Kidney glomerular epithelial cell (primary cell): ENCODE measurements at regions not wholly inside any gene's neighbourhood (a gene's known extent, or its start where the extent isn't known, plus 50 kb on each side); places are given as distances from the start of the nearest gene placed in this dataset.

Source experiments
- DNase-seq: peaks from one replicate; lab custom pipeline; 2025; lab: John Stamatoyannopoulos, UW

DNA sequence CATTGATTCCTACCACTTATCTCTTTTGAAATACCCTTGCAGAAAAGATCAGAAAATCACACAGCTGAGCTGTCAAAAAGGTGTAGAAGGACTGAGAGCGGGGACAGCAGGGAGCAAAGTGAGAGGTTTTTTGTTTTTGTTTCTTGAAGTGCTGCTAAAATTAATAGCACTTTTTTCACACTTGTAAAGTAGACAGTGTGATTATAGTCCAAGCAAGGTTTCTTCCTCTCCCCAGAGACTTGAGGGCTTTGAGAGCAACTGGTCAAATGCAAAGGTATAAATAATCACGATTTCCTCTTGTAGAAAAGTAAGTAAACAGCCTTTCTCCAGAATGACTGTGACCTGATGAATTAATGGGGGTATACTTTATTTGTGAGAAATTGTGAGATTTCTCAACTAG, 326.9 kb downstream of the ZNF608 start:
- no peak for DNase-seq

GRCh38 chr5:124418390-124418789, 328.0 kb downstream of the ZNF608 start:
- no peak for DNase-seq

GRCh38 chr5:124417196-124417595, 329.2 kb downstream of the ZNF608 start:
- DNase-seq, result no peak

- DNase-seq, result no peak
Observed at GRCh38 chr5:124416627-124417026, 329.8 kb downstream of the ZNF608 start.

DNA sequence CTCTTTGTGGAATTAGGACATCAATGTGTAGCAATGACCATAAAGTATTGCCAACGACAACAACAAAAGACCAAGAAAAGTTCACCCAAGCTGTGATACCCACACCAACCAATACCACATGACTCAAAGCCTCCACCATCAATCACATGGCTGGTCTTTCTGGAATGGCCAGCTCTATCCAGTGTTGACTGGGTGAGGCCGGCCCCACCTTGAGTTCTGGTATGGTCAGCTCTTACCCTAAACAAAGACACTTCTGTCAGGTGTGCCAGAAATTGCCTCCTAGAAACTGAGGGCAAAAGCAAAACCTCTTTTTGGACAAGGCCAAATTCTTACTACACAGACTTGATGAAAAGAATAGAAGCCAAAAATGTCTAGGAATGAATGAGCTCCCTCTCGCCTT, 331.5 kb downstream of the ZNF608 start:
- no peak for DNase-seq

GRCh38 chr5:124410539-124411488, 335.6 kb downstream of the ZNF608 start:
- DNase-seq, result no peak

- DNase-seq, result peak; percentile 74
Observed at GRCh38 chr5:124408738-124409453, 337.5 kb downstream of the ZNF608 start.

DNA sequence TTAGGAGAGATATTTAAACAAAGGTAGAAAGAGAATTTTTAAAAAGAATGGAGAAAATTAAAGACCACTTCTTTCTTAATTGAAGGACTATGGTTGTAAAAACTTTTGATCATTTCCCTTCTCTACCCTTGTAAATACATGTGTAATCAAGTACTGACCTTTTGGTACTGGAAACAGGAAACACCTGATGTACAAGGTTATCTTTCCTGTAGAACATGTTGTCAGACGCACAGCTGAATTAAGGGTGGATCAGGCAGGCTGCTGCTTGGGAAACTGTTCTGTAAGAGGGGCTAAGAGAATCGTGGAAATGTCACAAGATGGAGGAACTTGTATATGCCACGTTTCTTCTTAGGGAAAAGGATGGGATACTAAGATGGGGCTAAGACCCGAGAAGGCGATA, 341.6 kb downstream of the ZNF608 start:
- DNase-seq, result no peak

DNA sequence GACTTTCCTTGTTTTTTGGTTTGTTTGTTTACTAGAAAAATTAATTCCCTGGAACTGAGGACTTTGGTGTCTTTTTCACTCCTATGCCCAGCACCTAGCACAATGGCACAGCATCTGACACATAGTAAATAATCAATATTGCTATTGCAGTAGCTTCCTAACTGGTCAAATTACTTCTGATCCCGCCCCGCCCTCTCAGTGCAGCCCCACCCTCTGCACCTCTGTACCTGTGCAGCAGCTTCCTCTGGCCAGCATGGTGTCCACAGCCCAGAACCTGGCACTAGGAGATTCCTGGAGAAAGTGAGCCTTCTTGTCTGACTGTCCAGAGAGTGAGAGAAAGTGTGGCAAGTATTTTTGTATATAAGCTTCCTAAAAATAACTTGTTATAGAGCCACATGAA, 343.2 kb downstream of the ZNF608 start:
- no peak for DNase-seq

DNA sequence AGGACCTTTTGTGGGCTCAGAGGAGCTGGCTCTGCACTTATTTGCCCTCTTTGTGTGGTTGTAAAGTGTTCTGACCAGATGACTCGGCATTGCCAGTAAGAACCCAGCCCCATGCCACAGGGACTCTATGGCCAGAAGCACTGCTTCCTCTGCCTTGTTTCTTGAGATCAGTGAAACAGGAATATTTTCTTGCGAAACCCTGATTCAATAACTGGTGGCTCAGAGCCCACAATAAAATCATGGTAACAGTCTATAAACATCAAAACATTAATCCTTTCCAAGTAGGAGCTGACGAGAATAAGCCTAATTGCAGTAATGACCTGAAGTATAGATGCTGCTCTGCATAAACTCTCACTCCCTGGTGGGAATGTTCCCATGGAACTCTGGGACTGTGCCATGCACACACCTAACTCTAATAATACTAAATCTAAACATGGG, 344.3 kb downstream of the ZNF608 start:
- peak; percentile 1 for DNase-seq

- no peak for DNase-seq
Observed at GRCh38 chr5:124401476-124402143, 344.8 kb downstream of the ZNF608 start.

- no peak for DNase-seq
Observed at GRCh38 chr5:124399426-124399961, 346.9 kb downstream of the ZNF608 start.

DNA sequence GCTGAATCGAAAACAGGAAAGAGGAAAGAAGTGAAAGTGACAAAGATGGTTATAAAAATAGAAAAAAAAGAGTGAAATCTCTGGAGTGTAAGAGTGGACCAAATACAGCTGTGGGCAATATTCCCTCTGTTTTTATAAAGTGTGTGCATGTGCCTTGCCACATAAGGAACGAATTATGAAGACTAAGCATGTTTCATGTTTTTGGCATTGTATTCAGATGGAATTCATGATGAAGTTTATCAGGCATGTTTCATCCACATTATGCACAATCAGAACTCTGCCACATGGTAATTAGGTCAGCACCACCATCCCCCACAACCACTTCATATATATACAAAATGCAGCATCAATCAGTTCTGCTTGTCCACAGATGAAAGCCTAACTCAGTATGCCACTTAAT, 348.0 kb downstream of the ZNF608 start:
- DNase-seq, result no peak

DNA sequence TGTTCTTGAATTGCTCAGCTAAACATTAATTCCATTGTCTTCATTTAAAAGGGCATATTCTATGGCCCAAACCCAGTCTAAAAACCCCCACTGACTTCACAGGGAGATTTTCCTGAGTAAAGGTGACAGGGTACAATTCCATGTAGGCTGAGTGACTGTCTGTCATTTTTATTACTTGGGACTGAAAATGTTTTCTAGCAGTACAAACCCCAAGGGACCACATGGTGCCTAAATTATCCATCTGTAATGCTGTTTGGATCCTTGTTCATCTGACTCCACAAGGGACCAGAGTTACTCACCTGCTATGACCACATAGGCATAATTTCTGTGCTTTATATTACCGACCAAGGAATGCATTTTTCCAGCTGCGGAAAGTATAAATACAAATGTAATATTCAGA, 349.1 kb downstream of the ZNF608 start:
- no peak for DNase-seq

DNA sequence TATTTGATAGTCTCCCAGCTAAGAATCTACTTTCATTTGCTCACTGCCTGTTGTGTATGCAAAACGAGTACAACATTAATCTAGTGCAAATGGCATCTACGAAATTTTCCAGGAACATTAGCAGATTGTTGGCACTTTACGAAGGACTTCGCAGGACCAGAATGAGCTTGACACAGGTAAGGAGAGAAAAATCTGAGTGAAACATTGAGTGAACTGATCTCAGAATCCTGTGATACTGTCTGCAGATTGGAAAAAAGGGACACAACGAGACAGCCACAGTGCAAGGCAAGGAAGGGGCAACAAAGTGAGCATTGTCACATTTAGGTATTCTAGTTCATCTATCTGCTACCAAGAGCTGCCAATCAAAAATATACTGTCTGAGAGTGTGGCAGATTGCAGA, 350.5 kb downstream of the ZNF608 start:
- no peak for DNase-seq

- no peak for DNase-seq
Observed at GRCh38 chr5:124395287-124395686, 351.2 kb downstream of the ZNF608 start.

- DNase-seq, result no peak
Observed at GRCh38 chr5:124394700-124395245, 351.7 kb downstream of the ZNF608 start.

- no peak for DNase-seq
Observed at GRCh38 chr5:124393584-124394379, 352.7 kb downstream of the ZNF608 start.

DNA sequence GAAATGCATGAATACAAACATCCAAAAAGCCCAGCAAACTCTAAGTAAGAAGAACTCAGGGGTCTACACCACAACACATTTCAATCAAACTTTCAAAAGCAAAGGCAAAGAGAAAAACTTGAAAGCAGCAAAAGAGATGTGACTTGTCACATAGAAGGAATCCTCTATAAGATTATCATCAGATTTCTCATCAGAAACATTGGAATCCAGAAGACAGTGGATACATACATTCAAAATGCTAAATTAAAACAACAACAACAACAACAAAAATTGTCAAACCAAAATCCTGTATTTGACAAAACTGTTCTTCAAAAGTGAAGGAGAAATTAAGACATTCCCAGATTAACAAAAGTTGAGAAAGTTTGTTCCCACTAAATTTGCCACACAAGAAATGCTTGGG, 362.7 kb downstream of the ZNF608 start:
- no peak for DNase-seq

DNA sequence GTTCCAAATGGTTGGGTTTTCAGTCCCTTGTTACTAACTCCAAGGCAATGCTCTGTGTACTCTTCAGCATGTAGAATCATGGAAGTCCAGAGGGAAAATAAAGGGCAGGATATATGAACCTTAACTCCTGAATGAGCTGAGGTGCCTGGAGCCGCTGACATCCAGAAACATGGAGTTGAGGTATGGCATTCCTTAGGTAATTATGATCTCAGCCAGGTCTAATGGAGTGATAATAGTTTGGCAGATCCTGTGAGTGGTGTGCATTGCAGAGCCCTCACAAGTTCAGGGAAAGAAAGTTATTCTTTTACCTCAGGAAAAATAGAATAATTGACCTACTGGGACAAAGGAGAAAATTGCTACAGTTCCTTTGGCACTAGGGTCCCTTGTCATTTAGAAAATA, 369.1 kb downstream of the ZNF608 start:
- DNase-seq, result no peak

DNA sequence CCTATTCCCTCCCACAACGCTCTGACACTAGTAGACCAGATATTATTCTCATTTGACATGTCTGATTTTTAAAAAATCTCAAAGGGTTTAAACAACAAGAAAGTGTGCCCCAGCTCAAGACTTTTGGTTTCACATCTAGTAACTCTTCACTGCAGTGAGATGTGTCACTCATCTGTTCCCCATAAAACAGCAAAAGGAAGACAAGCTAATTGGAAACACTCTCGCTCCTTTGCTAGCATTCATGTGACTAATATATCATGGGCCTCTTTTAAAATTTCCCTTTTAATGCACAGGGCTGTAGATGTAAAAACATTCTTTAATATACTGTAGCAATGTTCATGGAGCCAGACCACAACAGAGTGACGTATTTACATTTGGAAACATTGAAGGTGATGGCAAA, 372.6 kb downstream of the ZNF608 start:
- DNase-seq, result no peak
